ENCODE measurements at regions not wholly inside any gene's neighbourhood (a gene's known extent, or its start where the extent isn't known, plus 50 kb on each side); places are given as distances from the start of the nearest gene placed in this dataset.

DNA sequence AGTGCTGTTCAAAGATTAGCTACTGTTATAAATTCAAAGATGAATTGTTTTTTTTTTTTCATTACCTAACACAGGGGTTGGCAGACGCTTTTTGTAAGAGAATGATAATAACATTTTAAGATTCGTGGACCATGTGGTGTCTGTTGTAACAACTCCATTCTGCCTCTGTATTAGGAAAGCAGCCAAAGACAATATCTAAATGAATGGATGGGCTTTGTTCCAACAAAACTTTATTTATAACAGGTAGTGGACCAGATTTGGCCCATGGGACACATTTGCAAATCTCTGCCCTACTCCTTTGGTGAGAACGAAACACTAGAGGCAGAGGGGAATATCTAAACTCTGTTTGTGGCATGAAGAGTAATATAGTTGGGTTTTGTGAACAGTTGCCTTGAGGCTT lies 83.6 kb upstream of the BLID start:
- ChIA-PET CTCF (ENCODE audit: low intra/inter-chr PET ratio) (no interaction called here), POLR2A (no interaction called here)
- Histone ChIP-seq H3K79me2 (ENCODE audit: control insufficient read depth, insufficient read depth, low read length) (no peaks in the 10 kb centered on the region), H3K4me1 (replicated peaks in 1 of 2; ENCODE audit: control insufficient read depth in 2 of 2, insufficient read depth in 2 of 2, low read length in 2 of 2) (no peaks in the 10 kb centered on the region), H2AFZ (ENCODE audit: low read depth, low read length) (no peak overlapping the region), H3K4me2 (ENCODE audit: insufficient read depth, low read length) (no peak overlapping the region), H3K9me3 (replicated peaks; ENCODE audit: control insufficient read depth, insufficient read depth, low read depth, low read length) (no peaks in the 10 kb centered on the region), H3K9me1 (ENCODE audit: control insufficient read depth, insufficient read depth, low read length) (no peaks in the 10 kb centered on the region), H3K27ac (ENCODE audit: extremely low read depth, low read depth, low read length) (no peak overlapping the region), H3K27me3 (ENCODE audit: control insufficient read depth in 2 of 2, insufficient read depth in 2 of 2, low read length in 2 of 2) (no peaks in the 10 kb centered on the region), H3K36me3 (ENCODE audit: control insufficient read depth, insufficient read depth, low read length) (no peaks in the 10 kb centered on the region), H3K9ac (ENCODE audit: insufficient read depth in 1 of 2, low read depth in 2 of 2, low read length in 2 of 2) (no peak overlapping the region), H4K20me1 (replicated peaks; ENCODE audit: control insufficient read depth, insufficient read depth, low read length) (no peaks in the 10 kb centered on the region), H3K4me3 (no peak overlapping the region)
- no peak for FAIRE-seq
- no peak for DNase-seq (ENCODE audit: extremely low read depth in 1 of 4, low spot score in 3 of 4)
- no TSS peak for BruUV-seq (replicated peaks)
- WGBS (ENCODE audit: insufficient coverage, low coverage, missing lambda C conversion rate): 0% methylated on average over 3 of the region's 3 CpGs
- intact Hi-C loops (cut with micrococcal nuclease) (no loop called here), in situ Hi-C loops (cut with MboI) (no loop called here)
- no peak for ATAC-seq
- TF ChIP-seq MEF2A (IDR thresholded peaks at IDR 0.05; ENCODE audit: control insufficient read depth, low read depth, low read length): no peak
- TF ChIP-seq EGR1 (conservative IDR thresholded peaks at IDR 0.05): no peak
- TF ChIP-seq, protein P1, sequence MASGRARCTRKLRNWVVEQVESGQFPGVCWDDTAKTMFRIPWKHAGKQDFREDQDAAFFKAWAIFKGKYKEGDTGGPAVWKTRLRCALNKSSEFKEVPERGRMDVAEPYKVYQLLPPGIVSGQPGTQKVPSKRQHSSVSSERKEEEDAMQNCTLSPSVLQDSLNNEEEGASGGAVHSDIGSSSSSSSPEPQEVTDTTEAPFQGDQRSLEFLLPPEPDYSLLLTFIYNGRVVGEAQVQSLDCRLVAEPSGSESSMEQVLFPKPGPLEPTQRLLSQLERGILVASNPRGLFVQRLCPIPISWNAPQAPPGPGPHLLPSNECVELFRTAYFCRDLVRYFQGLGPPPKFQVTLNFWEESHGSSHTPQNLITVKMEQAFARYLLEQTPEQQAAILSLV (tag; IDR thresholded peaks at IDR 0.05): no peak
- TF ChIP-seq ZNF696 (CRISPR knock-in tag; conservative IDR thresholded peaks at IDR 0.05): no peak
- no peak for TF ChIP-seq U2AF2 (optimal IDR thresholded peaks at IDR 0.05; ENCODE audit: low read depth, low read length)
- no peak for TF ChIP-seq NFIX (CRISPR knock-in tag; IDR thresholded peaks at IDR 0.05; ENCODE audit: low read depth)
- no peak for TF ChIP-seq HEY1 (CRISPR knock-in tag; IDR thresholded peaks at IDR 0.05; ENCODE audit: borderline replicate concordance)
- TF ChIP-seq, protein P2, sequence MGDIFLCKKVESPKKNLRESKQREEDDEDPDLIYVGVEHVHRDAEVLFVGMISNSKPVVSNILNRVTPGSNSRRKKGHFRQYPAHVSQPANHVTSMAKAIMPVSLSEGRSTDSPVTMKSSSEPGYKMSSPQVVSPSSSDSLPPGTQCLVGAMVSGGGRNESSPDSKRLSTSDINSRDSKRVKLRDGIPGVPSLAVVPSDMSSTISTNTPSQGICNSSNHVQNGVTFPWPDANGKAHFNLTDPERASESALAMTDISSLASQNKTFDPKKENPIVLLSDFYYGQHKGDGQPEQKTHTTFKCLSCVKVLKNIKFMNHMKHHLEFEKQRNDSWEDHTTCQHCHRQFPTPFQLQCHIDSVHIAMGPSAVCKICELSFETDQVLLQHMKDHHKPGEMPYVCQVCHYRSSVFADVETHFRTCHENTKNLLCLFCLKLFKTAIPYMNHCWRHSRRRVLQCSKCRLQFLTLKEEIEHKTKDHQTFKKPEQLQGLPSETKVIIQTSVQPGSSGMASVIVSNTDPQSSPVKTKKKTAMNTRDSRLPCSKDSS (IDR thresholded peaks at IDR 0.05; ENCODE audit: low read depth, partially characterized antibody): no peak
- TF ChIP-seq, protein P3, sequence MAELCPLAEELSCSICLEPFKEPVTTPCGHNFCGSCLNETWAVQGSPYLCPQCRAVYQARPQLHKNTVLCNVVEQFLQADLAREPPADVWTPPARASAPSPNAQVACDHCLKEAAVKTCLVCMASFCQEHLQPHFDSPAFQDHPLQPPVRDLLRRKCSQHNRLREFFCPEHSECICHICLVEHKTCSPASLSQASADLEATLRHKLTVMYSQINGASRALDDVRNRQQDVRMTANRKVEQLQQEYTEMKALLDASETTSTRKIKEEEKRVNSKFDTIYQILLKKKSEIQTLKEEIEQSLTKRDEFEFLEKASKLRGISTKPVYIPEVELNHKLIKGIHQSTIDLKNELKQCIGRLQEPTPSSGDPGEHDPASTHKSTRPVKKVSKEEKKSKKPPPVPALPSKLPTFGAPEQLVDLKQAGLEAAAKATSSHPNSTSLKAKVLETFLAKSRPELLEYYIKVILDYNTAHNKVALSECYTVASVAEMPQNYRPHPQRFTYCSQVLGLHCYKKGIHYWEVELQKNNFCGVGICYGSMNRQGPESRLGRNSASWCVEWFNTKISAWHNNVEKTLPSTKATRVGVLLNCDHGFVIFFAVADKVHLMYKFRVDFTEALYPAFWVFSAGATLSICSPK (IDR thresholded peaks at IDR 0.05; ENCODE audit: borderline replicate concordance): no peak
- TF ChIP-seq ZFP36 (IDR thresholded peaks at IDR 0.05; ENCODE audit: low read depth, low read length, partially characterized antibody): no peak
- TF ChIP-seq ZNF384 (IDR thresholded peaks at IDR 0.05; ENCODE audit: low read depth, low read length): no peak

Data from K562 (cell line).